H9 (cell line): ENCODE measurements at regions not wholly inside any gene's neighbourhood (a gene's known extent, or its start where the extent isn't known, plus 50 kb on each side); places are given as distances from the start of the nearest gene placed in this dataset.

ENCODE experiments used
- DNase-seq: peaks from one replicate; pipeline ENCODE4 v3.0.0-alpha.2; 2017
- H2AFZ ChIP-seq: one replicate; pipeline ENCODE4 v1.6.1; 2013; ENCODE audit warnings: mild to moderate bottlenecking, low read length, control low read depth, moderate library complexity
- H2AK5ac ChIP-seq: 2 replicates; pipeline ENCODE4 v1.6.1; 2013; ENCODE audit warnings: low read length, control low read depth, mixed read lengths; ENCODE audit not compliant: insufficient read length
- H2BK120ac ChIP-seq: one replicate; pipeline ENCODE4 v1.6.1; 2013; ENCODE audit warnings: low read depth, mild to moderate bottlenecking, low read length, control low read depth, inconsistent platforms; ENCODE audit not compliant: poor library complexity, severe bottlenecking
- H2BK12ac ChIP-seq: 2 replicates; pipeline ENCODE4 v1.6.1; 2013; ENCODE audit warnings: low read length, control low read depth, mixed read lengths, low read depth; ENCODE audit not compliant: insufficient read length
- H2BK15ac ChIP-seq: 2 replicates; pipeline ENCODE4 v1.6.1; 2013; ENCODE audit warnings: low read depth, low read length, control low read depth
- H2BK20ac ChIP-seq: one replicate; pipeline ENCODE4 v1.6.1; 2013; ENCODE audit warnings: low read depth, mild to moderate bottlenecking, low read length, control low read depth, inconsistent platforms; ENCODE audit not compliant: poor library complexity, severe bottlenecking
- H2BK5ac ChIP-seq: 2 replicates; pipeline ENCODE4 v1.6.1; 2013; ENCODE audit warnings: low read length, control low read depth, mixed read lengths; ENCODE audit not compliant: insufficient read length
- H3K14ac ChIP-seq: 2 replicates; pipeline ENCODE4 v1.6.1; 2013; ENCODE audit warnings: low read length, control low read depth; ENCODE audit not compliant: insufficient read depth
- H3K18ac ChIP-seq: 2 replicates; pipeline ENCODE4 v1.6.1; 2013; ENCODE audit warnings: low read depth, mild to moderate bottlenecking, mixed read lengths, low read length, control low read depth; ENCODE audit not compliant: insufficient read length
- H3K23ac ChIP-seq: 2 replicates; pipeline ENCODE4 v1.6.1; 2013; ENCODE audit warnings: low read length, control low read depth, mixed read lengths, low read depth; ENCODE audit not compliant: insufficient read length
- H3K23me2 ChIP-seq: 2 replicates; pipeline ENCODE4 v1.6.1; 2013; ENCODE audit warnings: low read depth, mild to moderate bottlenecking, mixed read lengths, low read length, control low read depth; ENCODE audit not compliant: insufficient read length, poor library complexity, severe bottlenecking
- H3K27ac ChIP-seq: 2 replicates; pipeline ENCODE4 v1.5.1; 2013; ENCODE audit warnings: low read length, control low read depth, mixed read lengths, low read depth; ENCODE audit not compliant: insufficient read length
- H3K27me3 ChIP-seq: 2 replicates; pipeline ENCODE4 v1.6.1; 2013; ENCODE audit warnings: low read length, control low read depth, inconsistent platforms; ENCODE audit not compliant: insufficient read depth
- H3K4ac ChIP-seq: 2 replicates; pipeline ENCODE4 v1.6.1; 2013; ENCODE audit warnings: low read depth, mild to moderate bottlenecking, control low read depth, inconsistent platforms, low read length, moderate library complexity
- H3K4me1 ChIP-seq: 2 replicates; pipeline ENCODE4 v1.6.1; 2013; ENCODE audit warnings: low read length, control low read depth, inconsistent platforms; ENCODE audit not compliant: insufficient read depth
- H3K4me2 ChIP-seq: 2 replicates; pipeline ENCODE4 v1.6.1; 2013; ENCODE audit warnings: low read length, control low read depth, mixed read lengths; ENCODE audit not compliant: insufficient read length, insufficient read depth
- H3K56ac ChIP-seq: 2 replicates; pipeline ENCODE4 v1.6.1; 2013; ENCODE audit warnings: low read depth, mild to moderate bottlenecking, mixed read lengths, low read length, control low read depth; ENCODE audit not compliant: insufficient read length
- H3K79me1 ChIP-seq: 2 replicates; pipeline ENCODE4 v1.6.1; 2013; ENCODE audit warnings: low read depth, mild to moderate bottlenecking, moderate library complexity, low read length, control low read depth, inconsistent platforms; ENCODE audit not compliant: insufficient read depth, poor library complexity, severe bottlenecking
- H3K79me2 ChIP-seq: 2 replicates; pipeline ENCODE4 v1.6.1; 2013; ENCODE audit warnings: low read length, control low read depth, inconsistent platforms; ENCODE audit not compliant: insufficient read depth
- H3K9ac ChIP-seq: 2 replicates; pipeline ENCODE4 v1.6.1; 2013; ENCODE audit warnings: low read length, control low read depth, mixed read lengths; ENCODE audit not compliant: insufficient read length; ENCODE audit errors: extremely low read depth
- H3K9me3 ChIP-seq: one replicate; pipeline ENCODE4 v1.6.1; 2013; ENCODE audit warnings: low read depth, low read length, inconsistent platforms; ENCODE audit not compliant: control insufficient read depth
- H3T11ph ChIP-seq: one replicate; pipeline ENCODE4 v1.6.1; 2013; ENCODE audit warnings: mild to moderate bottlenecking, low read length, control low read depth, inconsistent platforms
- H4K20me1 ChIP-seq: one replicate; pipeline ENCODE4 v1.6.1; 2013; ENCODE audit not compliant: control insufficient read depth, insufficient read length, insufficient read depth
- H4K5ac ChIP-seq: 2 replicates; pipeline ENCODE4 v1.6.1; 2013; ENCODE audit warnings: low read depth, mild to moderate bottlenecking, mixed read lengths, low read length, control low read depth; ENCODE audit not compliant: insufficient read length
- H4K8ac ChIP-seq: replicated peaks from 2 replicates; pipeline ENCODE4 v1.6.1; 2013; ENCODE audit warnings: low read length, control low read depth, mixed read lengths, low read depth; ENCODE audit not compliant: insufficient read length
- H4K91ac ChIP-seq: 2 replicates; pipeline ENCODE4 v1.6.1; 2013; ENCODE audit warnings: low read depth, mild to moderate bottlenecking, moderate library complexity, mixed read lengths, low read length, control low read depth; ENCODE audit not compliant: insufficient read length
- H3K27ac Mint-ChIP-seq, 3 experiments: 2 replicates in 2 of 3; 3 replicates in 1 of 3; pipeline ENCODE4 v1.8.0; 2020 to 2021; ENCODE audit warnings: mixed read lengths in 3 of 3, mild to moderate bottlenecking in 1 of 3, moderate library complexity in 1 of 3
- H3K27me3 Mint-ChIP-seq: 2 replicates; pipeline ENCODE4 v1.8.0; 2021; ENCODE audit warnings: low read depth, mild to moderate bottlenecking, moderate library complexity, mixed read lengths
- H3K36me3 Mint-ChIP-seq, 3 experiments: 2 replicates in 2 of 3; 3 replicates in 1 of 3; pipeline ENCODE4 v1.8.0; 2020 to 2021; ENCODE audit warnings: low read depth in 3 of 3, mixed read lengths in 3 of 3; ENCODE audit not compliant: insufficient read depth in 1 of 3
- H3K4me1 Mint-ChIP-seq, 2 experiments: 2 replicates each; pipeline ENCODE4 v1.8.0; 2020; ENCODE audit warnings: mixed read lengths in 2 of 2
- H3K4me3 Mint-ChIP-seq, 2 experiments: 2 replicates in 1 of 2; 3 replicates in 1 of 2; pipeline ENCODE4 v1.8.0; 2020 to 2021; ENCODE audit warnings: mild to moderate bottlenecking in 2 of 2, mixed read lengths in 2 of 2, moderate library complexity in 1 of 2
- H3K9me3 Mint-ChIP-seq, 2 experiments: 2 replicates in 1 of 2; 3 replicates in 1 of 2; pipeline ENCODE4 v1.8.0; 2020; ENCODE audit warnings: mild to moderate bottlenecking in 2 of 2, mixed read lengths in 2 of 2, moderate library complexity in 1 of 2
- CTCF ChIP-seq: fragments of 200-600 bp; sonication (generic); conservative IDR thresholded peaks from 3 replicates; pipeline ENCODE4 v1.8.0; 2021; ENCODE audit warnings: antibody characterized with exemption, mild to moderate bottlenecking
- WGBS: extraction: QIAGEN DNeasy Blood & Tissue Kit; methylation state at CpG from one replicate; pipeline ENCODE4 v1.1.7; 2013; ENCODE audit warnings: missing lambda C conversion rate, low lambda C conversion rate, mixed read lengths; ENCODE audit not compliant: insufficient read length; ENCODE audit errors: extremely low coverage; 5-methylcytosine and 5-hydroxymethylcytosine counted together

- H3K56ac ChIP-seq, result no peak overlapping the region
- H2BK15ac ChIP-seq, result no peak overlapping the region
- H3K4me1 ChIP-seq, result no peaks in the 10 kb centered on the region
- H3K27ac ChIP-seq, result no peak overlapping the region
- H3K23me2 ChIP-seq, result no peaks in the 10 kb centered on the region
- H3K23ac ChIP-seq, result no peak overlapping the region
- H2AFZ ChIP-seq, result no peak overlapping the region
- no peak overlapping the region for H3K4me3 Mint-ChIP-seq
- H2BK12ac ChIP-seq, result no peak overlapping the region
- DNase-seq, result no peak
- H3K18ac ChIP-seq, result no peak overlapping the region
- no peak overlapping the region for H3T11ph ChIP-seq
- no peaks in the 10 kb centered on the region for H3K79me1 ChIP-seq
- H3K4ac ChIP-seq, result no peak overlapping the region
- H4K5ac ChIP-seq, result no peak overlapping the region
- H3K27ac Mint-ChIP-seq, result no peak overlapping the region; a peak in 1 of 7 replicates
- H3K4me2 ChIP-seq, result no peak overlapping the region
- no peak overlapping the region for H3K14ac ChIP-seq
- no peak overlapping the region for H3K9ac ChIP-seq
- H2AK5ac ChIP-seq, result no peak overlapping the region
- no peak for TF ChIP-seq CTCF
- H2BK20ac ChIP-seq, result no peak overlapping the region
- peaks cover 15% of the 10 kb centered on the region for H3K27me3 Mint-ChIP-seq
- no peaks in the 10 kb centered on the region for H3K79me2 ChIP-seq
- H3K27me3 ChIP-seq, result no peaks in the 10 kb centered on the region
- no peaks in the 10 kb centered on the region for H3K36me3 Mint-ChIP-seq
- H4K20me1 ChIP-seq, result no peaks in the 10 kb centered on the region
- H3K4me1 Mint-ChIP-seq, result peaks cover 0 to 2% of the 10 kb centered on the region in 2 experiments; a peak in 1 of 4 replicates
- no peak overlapping the region for H2BK120ac ChIP-seq
- 100% methylated on average over 1 of the region's 1 CpG for WGBS
- H3K9me3 ChIP-seq, result no peaks in the 10 kb centered on the region
- H4K8ac ChIP-seq, result no peak overlapping the region
- no peaks in the 10 kb centered on the region for H3K9me3 Mint-ChIP-seq
- H4K91ac ChIP-seq, result no peak overlapping the region
- H2BK5ac ChIP-seq, result no peak overlapping the region
These were observed 188.5 kb upstream of the ISX start for GRCh38 chr22:34877506-34877905.
